ENCODE measurements at regions not wholly inside any gene's neighbourhood (a gene's known extent, or its start where the extent isn't known, plus 50 kb on each side); places are given as distances from the start of the nearest gene placed in this dataset.

GRCh38 chr20:53865901-53866793 lies 204.2 kb downstream of the BCAS1 start:
- TF ChIP-seq POLR2AphosphoS5 (IDR thresholded peaks at IDR 0.05; ENCODE audit: borderline replicate concordance, low read depth, low read length), result no peak
- TF ChIP-seq EZH2 (IDR thresholded peaks at IDR 0.05), result no peak
- TF ChIP-seq FOXP2 (optimal IDR thresholded peaks at IDR 0.05; ENCODE audit: control extremely low read depth, extremely low read length, insufficient read depth), result no peak

Measured in SK-N-MC (cell line).